Natural killer cell (primary cell): ENCODE measurements at regions not wholly inside any gene's neighbourhood (a gene's known extent, or its start where the extent isn't known, plus 50 kb on each side); places are given as distances from the start of the nearest gene placed in this dataset.

Experiments used
- ATAC-seq, 3 donors: fragments of 150-1000 bp in 2 of 3; fragments of 200-7000 bp in 1 of 3; cut with Tn5 transposase; 1 replicate in 1 of 3; 2 replicates in 2 of 3; pipeline ENCODE4 v1.10.0; 2021; ENCODE audit warnings: mild to moderate bottlenecking in 2 of 3, moderate library complexity in 2 of 3
- DNase-seq, 2 donors: peaks; one replicate each; pipeline versions ENCODE4 v3.0.0 to v3.0.0-alpha.2; 2013 to 2021; ENCODE audit warnings: mixed read lengths in 1 of 2
- H3K27ac ChIP-seq: one replicate; pipeline ENCODE4 v1.5.1; 2013; ENCODE audit warnings: mild to moderate bottlenecking, low read length
- H3K27me3 ChIP-seq: one replicate; pipeline ENCODE4 v1.6.1; 2013; ENCODE audit warnings: low read length; ENCODE audit not compliant: control insufficient read depth, insufficient read depth
- H3K36me3 ChIP-seq: one replicate; pipeline ENCODE4 v1.6.1; 2013; ENCODE audit warnings: low read length; ENCODE audit not compliant: control insufficient read depth, insufficient read depth
- H3K4me1 ChIP-seq: one replicate; pipeline ENCODE4 v1.6.1; 2013; ENCODE audit warnings: low read length; ENCODE audit not compliant: control insufficient read depth, insufficient read depth
- H3K4me3 ChIP-seq: one replicate; pipeline ENCODE4 v1.5.1; 2013; ENCODE audit warnings: low read length
- H3K9me3 ChIP-seq: one replicate; pipeline ENCODE4 v1.6.1; 2013; ENCODE audit warnings: low read length; ENCODE audit not compliant: control insufficient read depth, insufficient read depth
- H3K27ac Mint-ChIP-seq, 2 donors: one replicate each; pipeline ENCODE4 v1.8.0; 2022; ENCODE audit warnings: mild to moderate bottlenecking in 2 of 2, mixed read lengths in 2 of 2, moderate library complexity in 1 of 2
- H3K27me3 Mint-ChIP-seq, 2 donors: one replicate each; pipeline ENCODE4 v1.8.0; 2022; ENCODE audit warnings: low read depth in 2 of 2, mixed read lengths in 2 of 2
- H3K36me3 Mint-ChIP-seq: one replicate; pipeline ENCODE4 v1.8.0; 2022; ENCODE audit warnings: mixed read lengths
- H3K4me1 Mint-ChIP-seq, 2 donors: one replicate each; pipeline ENCODE4 v1.8.0; 2022; ENCODE audit warnings: mixed read lengths in 2 of 2
- H3K4me3 Mint-ChIP-seq: one replicate; pipeline ENCODE4 v1.8.0; 2022; ENCODE audit warnings: mild to moderate bottlenecking, moderate library complexity, mixed read lengths
- H3K9me3 Mint-ChIP-seq, 2 donors: one replicate each; pipeline ENCODE4 v1.8.0; 2022; ENCODE audit warnings: mixed read lengths in 2 of 2
- whole genome bisulfite sequencing: methylation state at CpG from one replicate; pipeline ENCODE4 v1.1.7; 2013; ENCODE audit warnings: missing lambda C conversion rate; ENCODE audit not compliant: insufficient coverage; 5-methylcytosine and 5-hydroxymethylcytosine counted together
- intact Hi-C: fragments of 100-400 bp; cut with micrococcal nuclease; formaldehyde crosslinking; loops from one replicate; pipeline ENCODE4 v1.14.2; 2022
- TF ChIP-seq, protein P1 (sequence below): fragments of 200-600 bp; IDR thresholded peaks from one replicate; pipeline ENCODE4 v1.8.0; 2022; ENCODE audit warnings: antibody characterized with exemption

DNA sequence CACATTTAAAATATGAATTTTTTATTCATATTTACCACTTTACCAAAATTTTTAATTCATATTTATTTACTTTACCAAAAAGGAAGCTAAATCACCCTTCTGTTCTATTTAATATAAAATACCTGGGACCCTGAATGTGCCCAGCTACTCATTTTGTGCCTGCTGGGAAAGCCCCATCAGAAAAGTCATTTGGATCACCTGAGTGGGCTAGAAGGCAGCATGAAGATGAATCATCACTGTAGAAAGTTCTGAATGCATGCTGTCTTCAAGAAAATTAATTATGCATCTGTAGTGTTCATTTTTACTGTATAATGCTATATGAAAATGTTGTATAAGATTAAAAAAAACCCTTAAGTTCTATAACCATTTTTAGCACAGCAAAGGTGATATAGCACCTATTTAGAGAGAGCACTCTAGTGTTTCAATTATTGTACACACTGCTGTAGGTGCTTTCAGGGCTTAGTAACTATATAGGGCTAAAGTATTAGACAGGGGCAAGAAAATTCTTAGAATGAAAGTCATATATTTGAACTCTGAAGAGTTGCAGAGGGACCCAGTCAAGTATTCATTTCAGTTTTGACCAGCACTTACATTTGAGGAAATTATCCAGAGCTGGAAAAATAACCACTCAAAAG, 175.1 kb downstream of the NFKBIZ start:
- Histone ChIP-seq H3K4me3 (no peak overlapping the region), H3K4me1 (no peaks in the 10 kb centered on the region), H3K27ac (no peak overlapping the region), H3K9me3 (no peaks in the 10 kb centered on the region), H3K36me3 (no peaks in the 10 kb centered on the region), H3K27me3 (no peaks in the 10 kb centered on the region)
- DNase-seq = no peak
- Mint-ChIP-seq H3K4me1 (no peaks in the 10 kb centered on the region), H3K36me3 (no peaks in the 10 kb centered on the region), H3K27me3 (peaks cover 6 to 16% of the 10 kb centered on the region in 2 donors), H3K27ac (no peak overlapping the region), H3K9me3 (no peaks in the 10 kb centered on the region), H3K4me3 (no peak overlapping the region)
- ATAC-seq = no peak
- TF ChIP-seq, protein P1, sequence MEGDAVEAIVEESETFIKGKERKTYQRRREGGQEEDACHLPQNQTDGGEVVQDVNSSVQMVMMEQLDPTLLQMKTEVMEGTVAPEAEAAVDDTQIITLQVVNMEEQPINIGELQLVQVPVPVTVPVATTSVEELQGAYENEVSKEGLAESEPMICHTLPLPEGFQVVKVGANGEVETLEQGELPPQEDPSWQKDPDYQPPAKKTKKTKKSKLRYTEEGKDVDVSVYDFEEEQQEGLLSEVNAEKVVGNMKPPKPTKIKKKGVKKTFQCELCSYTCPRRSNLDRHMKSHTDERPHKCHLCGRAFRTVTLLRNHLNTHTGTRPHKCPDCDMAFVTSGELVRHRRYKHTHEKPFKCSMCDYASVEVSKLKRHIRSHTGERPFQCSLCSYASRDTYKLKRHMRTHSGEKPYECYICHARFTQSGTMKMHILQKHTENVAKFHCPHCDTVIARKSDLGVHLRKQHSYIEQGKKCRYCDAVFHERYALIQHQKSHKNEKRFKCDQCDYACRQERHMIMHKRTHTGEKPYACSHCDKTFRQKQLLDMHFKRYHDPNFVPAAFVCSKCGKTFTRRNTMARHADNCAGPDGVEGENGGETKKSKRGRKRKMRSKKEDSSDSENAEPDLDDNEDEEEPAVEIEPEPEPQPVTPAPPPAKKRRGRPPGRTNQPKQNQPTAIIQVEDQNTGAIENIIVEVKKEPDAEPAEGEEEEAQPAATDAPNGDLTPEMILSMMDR = no peak
- intact Hi-C loops = no loop called here

DNA sequence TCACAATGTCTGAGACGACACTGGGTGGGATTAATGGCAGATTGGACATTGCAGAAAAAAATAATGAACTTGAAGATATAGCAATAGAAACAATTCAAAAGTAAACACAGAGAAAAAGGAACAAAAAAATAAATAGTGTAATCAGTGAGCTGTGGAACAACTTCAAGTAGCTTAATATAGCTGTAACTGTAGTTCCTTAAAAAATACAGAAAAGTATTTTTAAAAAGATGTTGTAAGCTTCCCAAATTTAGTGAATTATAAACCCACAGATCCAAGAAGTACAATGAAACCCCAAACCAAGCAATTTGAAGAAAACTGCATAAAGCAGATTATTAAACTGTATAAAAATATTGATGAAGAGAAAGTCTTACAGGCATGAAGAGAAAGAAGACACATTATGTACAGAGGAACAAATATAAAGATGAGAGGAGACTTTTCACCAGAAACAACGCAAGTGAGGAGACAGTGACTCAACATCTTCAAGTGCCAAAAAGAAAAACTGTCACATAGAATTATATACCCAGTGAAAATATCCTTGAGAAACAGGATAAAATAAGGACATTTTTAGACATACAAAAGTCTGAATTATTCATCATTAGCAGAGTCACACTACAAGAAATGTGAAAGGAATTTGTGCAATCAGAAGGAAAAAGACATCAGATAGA, 176.4 kb downstream of the NFKBIZ start:
- no peaks in the 10 kb centered on the region for H3K27me3 ChIP-seq
- DNase-seq = no peak
- no peak overlapping the region for H3K27ac Mint-ChIP-seq
- no peak overlapping the region for H3K4me3 ChIP-seq
- no peaks in the 10 kb centered on the region for H3K9me3 ChIP-seq
- ATAC-seq = no peak
- 56% methylated on average over 2 of the region's 2 CpGs for WGBS
- TF ChIP-seq, protein P1 = no peak
- no peaks in the 10 kb centered on the region for H3K36me3 ChIP-seq
- H3K9me3 Mint-ChIP-seq = no peaks in the 10 kb centered on the region
- intact Hi-C loops = no loop called here
- peaks cover 0 to 6% of the 10 kb centered on the region in 2 donors for H3K27me3 Mint-ChIP-seq
- no peaks in the 10 kb centered on the region for H3K36me3 Mint-ChIP-seq
- H3K4me1 Mint-ChIP-seq = no peaks in the 10 kb centered on the region
- H3K4me3 Mint-ChIP-seq = no peak overlapping the region
- no peaks in the 10 kb centered on the region for H3K4me1 ChIP-seq
- no peak overlapping the region for H3K27ac ChIP-seq

DNA sequence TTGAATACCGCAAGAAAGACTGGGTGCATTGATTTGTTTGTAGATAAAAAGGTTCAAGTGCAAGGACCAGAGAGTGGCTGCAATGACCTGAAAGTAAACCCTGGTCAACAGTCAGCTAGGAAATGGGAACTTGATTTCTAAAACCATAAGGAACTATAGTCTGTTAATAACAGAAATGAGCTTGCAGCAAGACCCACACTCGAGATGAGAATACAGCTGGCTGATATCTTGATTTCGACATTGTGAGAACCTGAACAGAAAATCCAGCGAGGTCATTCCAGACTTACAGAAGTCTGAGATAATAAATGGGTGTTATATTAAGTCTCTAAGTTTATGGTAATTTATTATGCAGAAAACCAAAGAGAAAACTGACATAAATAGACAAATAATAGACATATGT, 177.3 kb downstream of the NFKBIZ start:
- peaks cover 0 to 6% of the 10 kb centered on the region in 2 donors for H3K27me3 Mint-ChIP-seq
- no peaks in the 10 kb centered on the region for H3K36me3 Mint-ChIP-seq
- no peak overlapping the region for H3K27ac Mint-ChIP-seq
- no peaks in the 10 kb centered on the region for H3K36me3 ChIP-seq
- WGBS = 83% methylated on average over 4 of the region's 4 CpGs
- H3K4me1 ChIP-seq = no peaks in the 10 kb centered on the region
- TF ChIP-seq, protein P1 = no peak
- no peaks in the 10 kb centered on the region for H3K9me3 ChIP-seq
- no peak overlapping the region for H3K4me3 ChIP-seq
- no peak overlapping the region for H3K4me3 Mint-ChIP-seq
- no peak for DNase-seq
- no peaks in the 10 kb centered on the region for H3K4me1 Mint-ChIP-seq
- H3K27me3 ChIP-seq = no peaks in the 10 kb centered on the region
- intact Hi-C loops = no loop called here
- H3K27ac ChIP-seq = no peak overlapping the region
- no peaks in the 10 kb centered on the region for H3K9me3 Mint-ChIP-seq
- no peak for ATAC-seq

DNA sequence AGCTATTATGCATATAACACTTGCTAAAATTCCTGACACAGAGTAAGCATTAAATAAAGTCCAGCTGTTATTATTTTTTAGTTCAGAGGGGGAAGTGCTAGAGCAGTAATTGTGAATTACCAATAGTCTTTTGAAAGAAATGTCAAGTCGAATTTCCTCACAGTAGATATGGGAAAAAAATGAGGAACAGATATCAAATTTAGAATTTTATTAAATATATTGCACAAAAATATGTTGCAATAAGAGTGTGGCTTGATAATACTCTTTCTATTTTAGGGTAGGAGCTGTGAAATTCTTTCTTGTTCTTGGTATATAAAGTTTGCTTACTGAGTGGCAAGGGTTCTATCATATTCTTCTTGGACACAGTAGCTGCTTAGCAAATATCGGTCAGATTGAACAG, 181.3 kb downstream of the NFKBIZ start:
- Histone ChIP-seq H3K27me3 (no peaks in the 10 kb centered on the region), H3K27ac (no peak overlapping the region), H3K4me3 (no peak overlapping the region), H3K4me1 (no peaks in the 10 kb centered on the region), H3K9me3 (no peaks in the 10 kb centered on the region), H3K36me3 (no peaks in the 10 kb centered on the region)
- Mint-ChIP-seq H3K4me1 (no peaks in the 10 kb centered on the region), H3K4me3 (no peak overlapping the region), H3K36me3 (no peaks in the 10 kb centered on the region), H3K27me3 (no peaks in the 10 kb centered on the region), H3K27ac (no peak overlapping the region), H3K9me3 (no peaks in the 10 kb centered on the region)
- 62% methylated on average over 2 of the region's 2 CpGs for WGBS
- ATAC-seq (no peak), DNase-seq (no peak)
- intact Hi-C loops = no loop called here
- TF ChIP-seq, protein P1 = no peak
